ENCODE measurements at regions not wholly inside any gene's neighbourhood (a gene's known extent, or its start where the extent isn't known, plus 50 kb on each side); places are given as distances from the start of the nearest gene placed in this dataset.

DNA sequence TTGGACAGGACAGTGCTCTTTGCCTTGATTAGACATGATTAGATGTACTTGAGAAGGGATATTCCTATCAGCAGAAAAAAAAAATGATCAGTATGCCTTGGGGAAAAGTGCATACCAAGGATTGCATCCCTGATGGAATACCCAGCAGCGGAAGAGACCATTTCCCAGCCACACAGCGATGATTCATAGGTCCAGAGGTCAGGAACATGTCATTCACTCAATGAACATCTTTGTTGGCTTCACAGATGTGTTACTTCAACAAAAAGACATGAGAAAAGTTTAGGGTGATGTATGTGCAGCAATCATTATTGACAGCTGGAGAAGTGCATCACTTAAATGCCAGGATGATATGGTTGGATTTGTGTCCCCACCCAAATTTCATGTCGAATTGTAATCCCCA lies 293.5 kb downstream of the ZNF674 start (continued):
- TF ChIP-seq ARID4A (CRISPR knock-in tag; IDR thresholded peaks at IDR 0.05; ENCODE audit: borderline replicate concordance) = no peak
- no peak for TF ChIP-seq ZSCAN12 (CRISPR knock-in tag; IDR thresholded peaks at IDR 0.05)
- TF ChIP-seq, protein P1, sequence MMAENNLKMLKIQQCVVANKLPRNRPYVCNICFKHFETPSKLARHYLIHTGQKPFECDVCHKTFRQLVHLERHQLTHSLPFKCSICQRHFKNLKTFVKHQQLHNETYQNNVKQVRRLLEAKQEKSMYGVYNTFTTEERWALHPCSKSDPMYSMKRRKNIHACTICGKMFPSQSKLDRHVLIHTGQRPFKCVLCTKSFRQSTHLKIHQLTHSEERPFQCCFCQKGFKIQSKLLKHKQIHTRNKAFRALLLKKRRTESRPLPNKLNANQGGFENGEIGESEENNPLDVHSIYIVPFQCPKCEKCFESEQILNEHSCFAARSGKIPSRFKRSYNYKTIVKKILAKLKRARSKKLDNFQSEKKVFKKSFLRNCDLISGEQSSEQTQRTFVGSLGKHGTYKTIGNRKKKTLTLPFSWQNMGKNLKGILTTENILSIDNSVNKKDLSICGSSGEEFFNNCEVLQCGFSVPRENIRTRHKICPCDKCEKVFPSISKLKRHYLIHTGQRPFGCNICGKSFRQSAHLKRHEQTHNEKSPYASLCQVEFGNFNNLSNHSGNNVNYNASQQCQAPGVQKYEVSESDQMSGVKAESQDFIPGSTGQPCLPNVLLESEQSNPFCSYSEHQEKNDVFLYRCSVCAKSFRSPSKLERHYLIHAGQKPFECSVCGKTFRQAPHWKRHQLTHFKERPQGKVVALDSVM (CRISPR knock-in tag; IDR thresholded peaks at IDR 0.05) = no peak
- no peak for TF ChIP-seq ZNF670 (CRISPR knock-in tag; IDR thresholded peaks at IDR 0.05; ENCODE audit: borderline replicate concordance)
- TF ChIP-seq, protein P2, sequence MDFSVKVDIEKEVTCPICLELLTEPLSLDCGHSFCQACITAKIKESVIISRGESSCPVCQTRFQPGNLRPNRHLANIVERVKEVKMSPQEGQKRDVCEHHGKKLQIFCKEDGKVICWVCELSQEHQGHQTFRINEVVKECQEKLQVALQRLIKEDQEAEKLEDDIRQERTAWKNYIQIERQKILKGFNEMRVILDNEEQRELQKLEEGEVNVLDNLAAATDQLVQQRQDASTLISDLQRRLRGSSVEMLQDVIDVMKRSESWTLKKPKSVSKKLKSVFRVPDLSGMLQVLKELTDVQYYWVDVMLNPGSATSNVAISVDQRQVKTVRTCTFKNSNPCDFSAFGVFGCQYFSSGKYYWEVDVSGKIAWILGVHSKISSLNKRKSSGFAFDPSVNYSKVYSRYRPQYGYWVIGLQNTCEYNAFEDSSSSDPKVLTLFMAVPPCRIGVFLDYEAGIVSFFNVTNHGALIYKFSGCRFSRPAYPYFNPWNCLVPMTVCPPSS (IDR thresholded peaks at IDR 0.05) = no peak
- no peak for TF ChIP-seq ZNF564 (CRISPR knock-in tag; IDR thresholded peaks at IDR 0.05)
- 0 out of 2 replicates have a peak, but pooled peaks have one; percentile 22 for TF ChIP-seq NCOA2 (CRISPR knock-in tag; IDR thresholded peaks at IDR 0.05)
- no peak for TF ChIP-seq POGZ (CRISPR knock-in tag; IDR thresholded peaks at IDR 0.05)
- TF ChIP-seq, protein P3, sequence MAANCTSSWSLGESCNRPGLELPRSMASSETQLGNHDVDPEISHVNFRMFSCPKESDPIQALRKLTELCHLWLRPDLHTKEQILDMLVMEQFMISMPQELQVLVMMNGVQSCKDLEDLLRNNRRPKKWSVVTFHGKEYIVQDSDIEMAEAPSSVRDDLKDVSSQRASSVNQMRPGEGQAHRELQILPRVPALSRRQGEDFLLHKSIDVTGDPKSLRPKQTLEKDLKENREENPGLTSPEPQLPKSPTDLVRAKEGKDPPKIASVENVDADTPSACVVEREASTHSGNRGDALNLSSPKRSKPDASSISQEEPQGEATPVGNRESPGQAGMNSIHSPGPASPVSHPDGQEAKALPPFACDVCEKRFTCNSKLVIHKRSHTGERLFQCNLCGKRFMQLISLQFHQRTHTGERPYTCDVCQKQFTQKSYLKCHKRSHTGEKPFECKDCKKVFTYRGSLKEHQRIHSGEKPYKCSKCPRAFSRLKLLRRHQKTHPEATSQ (CRISPR knock-in tag; IDR thresholded peaks at IDR 0.05; ENCODE audit: borderline replicate concordance) = no peak
- peak; percentile 60; the same call in 1 of the 2 replicates for TF ChIP-seq ETV5 (CRISPR knock-in tag; IDR thresholded peaks at IDR 0.05; ENCODE audit: borderline replicate concordance)
- TF ChIP-seq NFKBIZ (CRISPR knock-in tag; IDR thresholded peaks at IDR 0.05) = no peak
- no peak for TF ChIP-seq ZNF543 (CRISPR knock-in tag; IDR thresholded peaks at IDR 0.05)
- TF ChIP-seq TMF1 (CRISPR knock-in tag; IDR thresholded peaks at IDR 0.05; ENCODE audit: low read depth) = no peak
- TF ChIP-seq THRA (CRISPR knock-in tag; IDR thresholded peaks at IDR 0.05; ENCODE audit: borderline replicate concordance) = no peak
- no peak for TF ChIP-seq MLX (CRISPR knock-in tag; IDR thresholded peaks at IDR 0.05)
- TF ChIP-seq ATAD3A (CRISPR knock-in tag; IDR thresholded peaks at IDR 0.05) = no peak
- TF ChIP-seq POLR2AphosphoS5 (IDR thresholded peaks at IDR 0.05; ENCODE audit: low read depth, low read length) = no peak
- no peak for TF ChIP-seq ZNF446 (CRISPR knock-in tag; IDR thresholded peaks at IDR 0.05)
- no peak for TF ChIP-seq ZBTB3 (CRISPR knock-in tag; IDR thresholded peaks at IDR 0.05; ENCODE audit: borderline replicate concordance, low read depth)
- no peak for TF ChIP-seq ZNF562 (CRISPR knock-in tag; IDR thresholded peaks at IDR 0.05; ENCODE audit: borderline replicate concordance)
- no peak for TF ChIP-seq HCFC1 (IDR thresholded peaks at IDR 0.05; ENCODE audit: low read depth, low read length)
